Hindlimb muscle (tissue), 1 donor: ENCODE measurements at regions not wholly inside any gene's neighbourhood (a gene's known extent, or its start where the extent isn't known, plus 50 kb on each side); places are given as distances from the start of the nearest gene placed in this dataset.
"Not testable (repeated sequence)": the region's sequence is repeated elsewhere in the genome, so short reads cannot be mapped to it uniquely, and the experiment has no call there.

Experiments used
- DNase-seq: peaks from one replicate; pipeline ENCODE4 v3.0.0-alpha.2; 2013

DNA sequence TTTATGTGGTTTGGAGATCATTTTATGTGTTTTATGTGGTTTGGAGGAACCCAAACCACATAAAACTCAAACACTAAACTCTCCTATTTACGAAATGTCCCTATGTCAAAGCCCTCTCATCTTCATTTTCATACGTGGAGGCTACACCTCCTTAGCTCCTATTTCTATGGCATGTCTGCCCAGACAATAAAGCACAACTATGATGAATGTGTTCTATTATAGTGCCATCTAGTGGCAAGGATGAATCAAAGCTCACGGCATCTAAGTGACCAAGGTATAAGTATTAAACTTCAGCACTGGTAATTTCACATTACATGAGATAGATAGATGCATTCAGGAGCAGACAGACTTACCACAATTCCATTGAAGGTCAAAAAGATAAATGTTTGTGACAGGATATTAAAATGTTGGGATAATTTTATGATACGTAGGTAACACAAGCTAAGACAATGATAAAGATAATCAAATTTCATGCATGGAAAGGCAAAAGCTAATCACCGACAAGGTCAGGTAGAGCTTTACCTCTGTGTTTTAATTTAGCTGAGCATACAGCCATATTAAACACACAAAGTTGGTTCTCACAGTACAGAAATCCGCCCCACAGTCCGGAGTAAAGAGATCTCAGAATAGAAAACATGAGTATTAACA is 130.6 kb upstream of the FHIT start:
- DNase-seq = no peak

DNA sequence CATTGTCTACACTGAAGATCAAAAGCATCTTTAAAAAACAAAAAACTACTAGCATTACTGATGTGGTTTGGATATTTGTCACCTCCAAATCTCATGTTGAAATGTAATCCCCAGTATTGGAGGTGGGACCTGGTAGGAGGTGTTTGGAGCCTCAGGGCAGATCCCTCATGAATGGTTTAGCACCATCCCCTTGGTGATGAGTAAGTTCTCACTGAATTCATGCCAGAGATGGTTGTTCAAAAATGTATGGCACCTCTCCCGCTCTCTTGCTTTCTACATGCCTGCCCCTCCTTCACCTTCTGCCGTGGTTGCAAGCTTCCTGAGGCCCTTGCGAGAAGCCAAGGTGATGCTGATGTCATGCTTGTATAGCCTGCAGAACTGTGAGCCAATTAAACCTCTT is 136.6 kb upstream of the FHIT start:
- no peak for DNase-seq

DNA sequence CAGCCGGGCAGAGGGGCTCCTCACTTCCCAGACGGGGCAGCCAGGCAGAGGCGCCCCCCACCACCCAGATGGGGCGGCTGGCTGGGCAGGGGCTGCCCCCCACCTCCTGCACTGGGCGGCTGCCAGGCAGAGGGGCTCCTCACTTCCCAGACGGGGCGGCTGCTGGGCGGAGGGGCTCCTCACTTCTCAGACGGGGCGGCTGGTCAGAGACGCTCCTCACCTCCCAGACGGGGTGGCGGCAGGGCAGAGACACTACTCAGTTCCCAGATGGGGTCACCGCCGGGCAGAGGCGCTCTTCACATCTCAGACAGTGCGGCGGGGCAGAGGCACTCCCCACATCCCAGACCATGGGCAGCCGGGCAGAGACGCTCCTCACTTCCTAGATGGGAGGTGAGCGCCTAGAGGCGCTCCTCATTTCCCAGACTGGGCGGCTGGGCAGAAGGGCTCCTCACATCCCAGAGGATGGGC is 142.3 kb upstream of the FHIT start:
- not testable (repeated sequence) for DNase-seq

DNA sequence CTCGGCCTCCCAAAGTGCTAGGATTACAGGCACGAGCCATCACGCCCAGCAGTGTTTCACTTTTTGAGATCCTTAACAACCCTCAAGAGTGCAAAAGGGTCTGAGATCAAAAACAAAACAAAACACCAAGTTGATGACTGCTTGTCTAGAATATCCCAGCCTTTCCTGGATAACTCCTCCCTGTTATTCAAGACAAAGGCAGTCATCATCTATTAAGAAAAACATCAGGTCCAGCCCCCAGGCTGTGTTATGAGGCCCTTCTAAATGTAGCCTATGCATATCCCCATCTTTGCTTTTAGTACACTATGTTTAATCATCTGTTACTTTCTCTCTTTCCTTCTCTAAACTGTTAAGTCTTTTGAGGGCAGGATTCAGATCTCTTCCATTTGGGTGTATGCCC is 150.1 kb upstream of the FHIT start:
- no peak for DNase-seq

DNA sequence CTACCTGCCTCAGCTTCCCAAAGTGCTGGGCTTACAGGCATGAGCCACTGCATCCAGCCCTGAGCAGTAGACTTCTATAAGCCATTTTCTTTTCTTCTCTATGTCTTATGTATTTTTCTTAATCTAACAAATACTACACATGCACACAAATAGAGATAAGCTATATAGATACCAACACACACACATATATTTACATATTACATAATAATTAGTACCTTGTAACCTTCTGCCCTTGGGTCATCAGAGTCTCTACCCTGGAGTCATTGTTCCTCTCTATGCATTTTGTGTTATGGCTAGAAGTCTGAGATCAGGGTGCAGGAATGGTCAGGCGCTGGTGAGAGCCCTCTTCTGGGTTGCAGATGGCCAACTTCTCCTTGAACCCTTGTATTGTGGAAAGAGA is 154.0 kb upstream of the PTPRG start:
- no peak for DNase-seq

DNA sequence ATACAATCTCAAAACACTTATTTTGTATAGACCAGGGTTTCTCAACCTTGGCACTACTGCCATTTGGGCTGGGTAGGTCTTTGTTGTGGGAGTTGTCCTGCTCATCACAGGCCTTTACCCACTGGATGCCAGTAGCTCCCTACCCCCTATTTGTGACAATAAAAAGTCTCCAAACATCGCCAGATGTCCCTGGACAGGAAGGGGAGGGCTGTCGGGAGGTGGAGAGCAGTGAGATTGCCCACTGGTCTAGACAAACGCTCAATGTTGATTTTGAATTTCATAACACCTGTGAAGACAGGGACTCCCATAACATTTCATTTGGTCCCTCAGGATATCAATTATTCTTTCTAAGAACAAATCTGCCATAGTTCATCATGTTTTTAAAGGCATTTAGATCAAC is 151.7 kb upstream of the PTPRG start:
- no peak for DNase-seq

DNA sequence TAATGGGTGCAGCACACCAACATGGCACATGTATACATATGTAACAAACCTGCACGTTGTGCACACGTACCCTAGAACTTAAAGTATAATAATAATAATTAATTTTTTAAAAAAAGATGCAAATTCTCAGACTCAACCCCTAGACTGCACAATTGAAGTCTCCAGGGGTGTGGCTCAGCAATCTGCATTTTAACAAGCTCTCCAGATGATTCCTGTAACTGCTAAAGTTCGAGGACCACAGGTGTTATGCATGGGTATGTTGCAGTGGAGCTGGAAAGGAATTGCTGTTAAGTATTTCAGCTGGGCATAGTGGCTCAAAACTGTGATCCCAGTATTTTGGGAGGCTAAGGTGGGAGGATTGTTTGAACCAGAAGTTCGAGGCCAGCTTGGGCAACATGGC is 151.0 kb upstream of the PTPRG start:
- DNase-seq = not testable (repeated sequence)

DNA sequence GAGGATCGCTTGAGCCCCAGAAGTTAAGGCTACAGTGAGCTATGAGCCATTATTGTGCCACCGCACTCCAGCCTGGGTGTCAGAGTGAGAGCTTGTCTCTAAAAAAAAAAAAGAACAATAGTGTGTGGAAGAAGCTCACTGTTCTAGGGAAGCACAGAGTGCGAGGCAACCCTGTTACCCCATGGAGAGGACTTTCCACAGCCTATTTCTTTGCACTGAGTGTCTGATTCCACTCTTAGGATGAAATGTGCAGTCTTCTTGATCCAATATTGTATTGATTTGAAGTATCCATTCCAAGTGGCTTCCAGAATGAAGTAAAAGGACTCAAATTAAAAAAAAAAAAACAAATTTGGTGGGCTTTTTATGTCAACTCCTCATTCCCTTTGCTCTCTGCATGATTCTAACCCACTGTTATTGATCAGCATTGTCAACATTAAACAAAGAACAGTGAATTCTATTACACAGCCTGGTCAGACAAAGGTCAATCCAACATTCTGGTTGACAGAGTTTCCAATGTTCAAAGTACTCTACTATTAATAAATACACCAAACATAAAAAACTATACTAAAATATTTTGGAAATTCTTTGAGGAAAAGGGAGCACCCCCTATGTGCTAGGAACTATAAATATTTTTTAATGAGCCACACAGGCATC is 150.2 kb upstream of the PTPRG start:
- no peak for DNase-seq

DNA sequence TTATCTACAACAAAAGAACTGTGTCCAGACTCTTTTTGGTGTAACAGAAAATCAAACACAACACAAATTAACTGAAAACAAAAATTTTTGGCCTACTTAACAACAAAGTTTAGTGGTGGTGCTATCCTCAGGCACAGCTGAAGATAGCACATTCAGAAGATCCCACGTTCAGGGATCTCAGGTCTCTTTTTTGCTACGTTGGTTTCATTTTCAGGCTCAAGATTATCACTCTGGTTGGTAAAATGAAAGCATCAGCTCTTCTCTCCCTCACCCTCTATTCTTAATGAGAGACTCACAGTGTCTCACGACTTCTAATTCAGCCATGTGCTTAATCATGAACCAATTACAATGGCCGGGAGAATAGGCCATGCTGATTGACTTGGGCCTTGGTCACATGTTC is 146.9 kb upstream of the PTPRG start:
- no peak for DNase-seq

DNA sequence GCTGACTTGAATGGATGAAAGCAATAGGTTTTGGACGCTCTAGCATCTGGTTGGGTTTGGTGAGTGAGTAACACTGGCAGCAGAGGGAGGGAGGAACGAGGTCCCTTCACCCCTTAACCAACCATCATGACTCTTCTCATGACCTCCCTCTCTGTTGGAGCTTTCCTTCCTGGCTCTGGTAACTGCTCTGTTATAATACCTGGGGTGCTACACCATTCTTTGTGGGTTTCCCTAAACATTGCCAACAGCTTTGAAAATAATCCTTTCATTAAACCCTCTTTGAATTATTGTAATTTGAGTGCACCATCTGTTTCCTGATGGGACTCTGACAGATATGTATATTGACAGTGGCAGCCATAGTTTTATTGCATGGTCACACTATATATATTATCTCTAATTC is 146.2 kb upstream of the PTPRG start:
- DNase-seq = no peak

DNA sequence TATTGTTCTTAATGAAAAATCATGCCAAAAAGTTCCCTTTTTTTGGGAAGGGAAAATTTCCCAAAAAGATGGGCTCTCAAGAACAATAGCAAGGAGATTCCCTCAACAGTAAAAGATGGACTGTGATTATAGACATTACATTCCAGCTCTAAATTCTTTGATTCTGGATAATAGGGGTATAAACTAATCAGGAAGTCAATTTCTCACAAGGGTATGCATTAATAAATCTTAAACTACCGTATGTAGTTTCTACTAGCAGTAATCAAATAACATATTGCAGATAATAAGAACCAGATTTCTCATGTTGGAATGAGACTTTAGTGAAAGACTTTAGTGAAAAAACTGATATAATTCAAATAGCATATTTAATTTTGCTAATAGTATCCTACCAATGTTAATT is 144.8 kb upstream of the PTPRG start:
- no peak for DNase-seq

DNA sequence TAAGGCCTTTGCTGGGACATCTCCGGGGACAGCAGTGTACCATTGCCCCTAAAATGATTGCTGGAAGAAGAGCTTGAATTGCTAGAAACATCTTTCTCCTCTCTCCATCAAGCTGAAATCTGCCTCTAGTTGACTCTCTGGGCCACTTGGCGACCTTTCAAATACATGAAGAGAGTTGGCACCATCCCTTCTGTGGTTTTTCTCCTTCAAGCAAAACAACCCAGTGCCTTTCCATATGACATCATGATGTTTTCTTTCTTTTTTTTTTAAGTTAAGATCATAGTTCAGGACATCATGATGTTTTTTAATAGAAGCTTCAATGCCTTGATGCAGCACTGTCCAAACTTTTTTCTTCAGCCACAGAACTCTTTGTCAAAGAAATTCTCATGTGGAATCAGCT is 144.0 kb upstream of the PTPRG start:
- DNase-seq = no peak

DNA sequence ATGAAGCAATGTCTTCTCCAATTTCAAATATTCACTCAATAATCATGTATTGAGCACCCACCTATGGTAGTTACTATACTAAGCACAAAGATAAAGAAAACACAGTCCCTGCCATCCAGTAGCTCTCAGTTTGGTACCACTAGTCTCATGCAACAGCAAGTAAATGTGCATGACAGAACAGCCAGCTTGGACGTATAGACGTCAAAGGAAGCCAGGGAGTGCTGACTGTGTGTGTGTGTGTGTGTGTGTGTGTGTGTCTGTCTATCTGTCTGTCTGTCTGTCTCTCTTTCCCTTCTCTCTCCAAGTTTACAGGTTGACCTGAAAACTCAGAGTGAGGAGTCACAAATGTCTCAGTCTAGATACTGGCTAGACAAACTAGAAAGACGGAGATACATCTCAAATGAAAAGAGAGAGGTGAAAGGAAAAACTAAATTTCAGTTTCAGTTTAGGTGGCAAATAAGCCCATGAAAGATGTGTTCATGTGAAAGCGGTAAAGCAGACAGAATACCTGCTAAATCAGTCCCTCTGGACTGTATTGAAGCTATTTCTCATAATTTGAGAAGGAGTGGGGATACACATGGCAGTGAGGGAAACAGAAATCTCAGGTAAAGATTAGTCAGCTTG is 141.1 kb upstream of the PTPRG start:
- no peak for DNase-seq

DNA sequence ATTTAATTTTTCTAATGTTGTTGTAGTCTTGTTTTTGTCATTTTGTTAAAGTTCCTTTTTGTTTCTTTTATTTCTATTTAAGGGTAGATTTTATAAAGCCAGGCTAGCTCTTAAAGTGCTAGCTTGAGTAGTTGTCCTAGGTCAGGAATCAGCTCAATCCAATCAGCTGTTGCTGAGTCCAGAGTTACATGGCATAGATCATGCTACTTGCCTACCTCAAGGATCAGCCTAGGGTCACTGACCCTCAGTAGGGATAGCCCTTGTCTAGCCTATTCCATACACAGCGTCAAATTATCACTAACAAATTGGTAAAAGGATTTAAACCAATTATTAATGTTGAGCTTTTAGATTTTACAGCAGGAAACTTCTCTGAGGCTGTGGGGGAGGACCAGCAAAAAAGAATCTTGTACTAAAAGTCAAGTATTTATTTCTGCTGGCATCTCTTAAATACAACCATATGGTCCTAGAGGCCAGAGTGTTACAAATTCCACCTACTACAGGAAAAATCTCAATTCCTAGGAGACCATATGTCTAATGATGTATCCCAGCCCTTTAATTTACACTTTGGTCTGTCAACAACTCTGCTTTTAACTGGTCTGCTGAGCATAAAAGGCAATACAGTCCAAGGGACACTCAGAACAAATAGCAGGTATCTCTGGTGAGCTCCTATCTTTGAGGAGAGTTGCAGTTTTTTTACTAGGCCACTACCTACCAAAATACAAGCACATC is 138.3 kb upstream of the PTPRG start:
- DNase-seq = no peak

DNA sequence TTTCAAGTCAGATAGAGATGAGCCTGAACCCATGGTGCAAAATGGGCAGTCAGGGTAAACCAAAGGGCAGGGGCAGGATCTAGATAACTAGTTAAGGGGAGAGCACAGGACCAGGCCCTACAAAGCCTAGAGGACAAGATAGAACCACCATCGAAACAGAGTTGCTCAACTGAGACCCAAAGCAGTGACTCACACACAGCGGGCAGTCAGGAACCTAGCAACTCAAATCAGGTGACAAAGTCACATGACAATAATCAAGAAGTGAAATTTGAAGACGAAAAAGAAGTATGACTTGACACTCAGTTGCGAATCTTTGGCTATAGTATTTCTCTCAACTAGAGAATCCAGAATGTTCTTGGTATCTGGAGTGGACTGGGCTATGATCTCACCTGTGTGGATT is 136.0 kb upstream of the PTPRG start:
- no peak for DNase-seq

DNA sequence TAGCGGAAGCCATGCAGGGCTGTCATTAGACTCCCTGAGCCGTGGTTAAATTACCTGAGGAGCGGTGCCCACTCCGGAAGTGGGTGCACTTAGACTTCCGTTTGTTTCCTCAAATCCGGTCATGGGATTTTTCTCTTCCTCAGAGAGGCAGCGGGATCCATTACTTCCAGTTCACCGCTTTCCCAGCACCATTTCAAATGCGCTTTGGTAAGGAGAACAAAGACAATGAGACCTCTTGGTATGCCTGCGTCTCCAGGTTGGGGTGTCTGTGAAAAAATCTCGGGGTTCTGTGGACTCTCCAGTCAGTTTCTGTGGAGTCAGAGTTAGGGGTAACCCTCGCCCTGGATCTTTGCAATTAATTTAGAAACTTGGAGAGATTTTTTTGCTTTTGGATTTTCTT is 132.3 kb upstream of the PTPRG start:
- no peak for DNase-seq

DNA sequence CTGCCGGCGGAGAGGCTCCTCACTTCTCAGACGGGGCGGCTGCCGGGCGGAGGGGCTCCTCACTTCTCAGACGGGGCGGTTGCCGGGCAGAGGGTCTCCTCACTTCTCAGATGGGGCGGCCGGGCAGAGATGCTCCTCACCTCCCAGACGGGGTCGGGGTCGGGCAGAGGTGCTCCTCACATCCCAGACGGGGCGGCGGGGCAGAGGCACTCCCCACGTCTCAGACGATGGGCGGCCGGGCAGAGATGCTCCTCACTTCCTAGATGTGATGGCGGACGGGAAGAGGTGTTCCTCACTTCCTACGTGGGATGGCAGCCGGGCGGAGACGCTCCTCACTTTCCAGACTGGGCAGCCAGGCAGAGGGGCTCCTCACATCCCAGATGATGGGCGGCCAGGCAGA is 126.5 kb upstream of the PTPRG start:
- DNase-seq = not testable (repeated sequence)

DNA sequence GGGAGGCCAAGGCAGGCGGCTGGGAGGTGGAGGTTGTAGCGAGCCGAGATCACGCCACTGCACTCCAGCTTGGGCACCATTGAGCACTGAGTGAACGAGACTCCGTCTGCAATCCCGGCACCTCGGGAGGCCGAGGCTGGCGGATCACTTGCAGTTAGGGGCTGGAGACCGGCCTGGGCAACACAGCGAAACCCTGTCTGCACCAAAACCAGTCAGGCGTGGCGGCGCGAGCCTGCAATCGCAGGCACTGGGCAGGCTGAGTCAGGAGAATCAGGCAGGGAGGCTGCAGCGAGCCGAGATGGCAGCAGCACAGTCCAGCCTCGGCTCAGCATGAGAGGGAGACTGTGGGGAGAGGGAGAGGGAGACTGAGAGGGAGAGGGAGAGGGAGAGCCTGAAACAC is 126.0 kb upstream of the PTPRG start:
- DNase-seq = not testable (repeated sequence)

DNA sequence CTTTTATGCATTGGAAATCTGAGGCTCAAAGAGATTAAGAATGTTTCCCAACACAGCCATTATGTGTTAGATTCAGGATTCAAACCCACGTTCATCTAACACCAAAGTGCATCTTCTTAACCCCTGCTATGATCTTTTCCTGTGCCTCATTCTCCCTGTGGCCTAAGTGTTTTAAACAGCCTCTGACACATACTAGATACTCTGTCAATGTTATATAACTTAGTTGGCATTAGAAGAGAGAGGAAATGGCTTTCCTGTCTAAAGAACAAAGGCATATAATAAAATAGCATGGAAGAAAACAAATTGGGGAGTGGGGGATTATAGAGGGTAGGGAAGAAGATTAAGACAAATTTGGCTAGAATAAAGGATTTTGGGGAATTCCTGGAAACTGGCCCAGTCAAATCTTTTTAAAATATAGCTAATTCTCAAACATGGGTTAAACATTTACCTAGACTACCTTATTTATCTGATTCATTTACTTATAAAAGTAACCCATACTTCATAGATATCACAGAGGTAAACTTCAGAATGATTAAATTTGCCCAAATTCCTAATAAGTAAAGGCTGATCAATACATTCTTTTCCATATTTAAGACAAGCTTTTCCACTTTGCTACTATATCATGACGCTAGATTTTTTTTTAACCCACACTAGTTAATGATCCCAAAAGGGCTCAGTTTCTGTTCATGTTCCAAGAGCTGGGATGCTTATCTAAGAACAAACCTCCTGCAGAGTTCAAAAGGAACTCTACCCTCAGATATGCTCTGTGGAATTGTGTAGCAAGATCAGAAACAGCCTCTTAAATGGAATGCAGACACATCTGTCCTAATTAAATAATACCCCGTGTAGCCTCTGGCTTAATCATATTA is 122.9 kb upstream of the PTPRG start:
- no peak for DNase-seq

DNA sequence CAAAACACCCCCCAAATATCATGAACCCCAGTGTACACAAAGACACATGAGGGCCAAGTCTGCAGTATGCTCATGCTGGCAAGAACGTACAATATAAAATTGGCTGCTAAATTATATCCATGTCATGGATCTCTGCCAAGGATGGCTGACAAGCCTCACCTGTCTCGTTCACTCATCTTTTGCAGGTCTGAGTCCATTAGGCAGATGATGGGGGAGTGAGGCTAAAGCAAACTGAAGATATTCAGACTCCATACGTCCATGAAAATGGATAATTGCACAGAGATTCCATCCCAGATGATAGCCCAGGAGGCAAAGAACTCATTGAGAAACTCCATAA is 122.3 kb upstream of the PTPRG start:
- no peak for DNase-seq

DNA sequence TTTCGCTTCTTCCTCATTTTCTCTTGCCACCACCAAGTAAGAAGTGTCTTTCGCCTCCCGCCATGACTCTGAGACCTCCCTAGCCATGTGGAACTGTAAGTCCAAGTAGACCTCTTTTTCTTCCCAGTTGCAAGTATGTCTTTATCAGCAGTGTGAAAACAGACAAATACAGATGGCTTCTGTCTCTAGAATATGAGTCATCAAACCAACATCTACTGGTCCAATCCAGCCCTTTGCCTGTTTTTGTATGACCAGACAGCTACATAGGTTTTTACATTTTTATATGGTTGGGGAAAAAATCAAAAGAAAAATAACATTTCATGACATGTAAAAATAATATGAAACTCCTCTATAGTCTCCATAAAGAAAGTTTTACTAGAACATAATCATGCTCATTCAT is 118.7 kb upstream of the PTPRG start:
- DNase-seq = no peak

DNA sequence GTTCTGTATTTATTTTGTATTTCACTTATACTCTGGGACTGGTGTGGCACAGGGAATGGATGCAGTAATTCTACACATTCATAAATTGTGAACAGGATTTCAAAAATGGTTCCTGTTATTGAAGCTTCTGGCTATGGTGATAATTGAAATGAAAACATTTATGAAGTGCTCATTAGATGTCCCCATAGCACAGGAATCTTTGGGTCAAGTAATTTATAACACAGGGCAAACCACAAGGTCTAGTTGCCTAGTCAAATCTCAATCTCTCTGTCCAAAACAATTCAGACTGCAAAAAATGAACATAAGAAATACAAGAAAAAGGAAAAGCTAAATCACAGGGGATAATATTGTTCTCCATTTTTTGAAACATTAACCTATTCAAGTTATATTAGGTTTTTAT is 117.5 kb upstream of the PTPRG start:
- DNase-seq = no peak

DNA sequence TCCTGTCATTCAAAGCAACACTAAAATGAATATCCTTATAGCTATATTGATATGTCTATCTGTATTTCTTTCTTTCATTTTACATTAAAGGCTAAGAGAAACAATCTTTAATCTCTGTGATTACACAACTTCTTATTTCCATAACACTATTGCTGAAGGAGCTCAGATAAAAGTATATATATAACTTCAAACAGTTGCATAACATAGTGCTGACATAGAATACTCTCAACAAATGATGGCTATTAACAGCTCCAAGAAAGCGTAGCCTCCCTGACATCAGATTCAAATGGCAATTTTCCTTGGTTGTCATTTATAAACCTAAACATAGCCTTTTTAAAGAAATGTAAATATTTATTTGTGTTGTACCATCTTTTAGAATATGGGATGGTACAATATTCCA is 116.6 kb upstream of the PTPRG start:
- no peak for DNase-seq
